Rectal smooth muscle tissue (tissue), 1 donor: ENCODE measurements at regions not wholly inside any gene's neighbourhood (a gene's known extent, or its start where the extent isn't known, plus 50 kb on each side); places are given as distances from the start of the nearest gene placed in this dataset.
"Not testable (repeated sequence)": the region's sequence is repeated elsewhere in the genome, so short reads cannot be mapped to it uniquely, and the experiment has no call there.

Experiments used
- H3K27ac ChIP-seq: one replicate; pipeline ENCODE4 v1.7.0; 2013; ENCODE audit warnings: low read depth, low read length, inconsistent platforms
- H3K27me3 ChIP-seq: one replicate; pipeline ENCODE4 v1.7.0; 2013; ENCODE audit warnings: low read length; ENCODE audit not compliant: control insufficient read depth, insufficient read depth
- H3K36me3 ChIP-seq: one replicate; pipeline ENCODE4 v1.7.0; 2013; ENCODE audit warnings: low read length; ENCODE audit not compliant: control insufficient read depth, insufficient read depth
- H3K4me1 ChIP-seq: one replicate; pipeline ENCODE4 v1.7.0; 2013; ENCODE audit warnings: low read length; ENCODE audit not compliant: control insufficient read depth, insufficient read depth
- H3K4me3 ChIP-seq: one replicate; pipeline ENCODE4 v1.7.0; 2013; ENCODE audit warnings: low read length
- H3K9ac ChIP-seq: one replicate; pipeline ENCODE4 v1.7.0; 2013; ENCODE audit warnings: low read length

- no peak overlapping the region for H3K27ac ChIP-seq
- no peak overlapping the region for H3K9ac ChIP-seq
- no peak overlapping the region for H3K4me3 ChIP-seq
- H3K4me1 ChIP-seq, result peaks cover under 1% of the 10 kb centered on the region
- no peaks in the 10 kb centered on the region for H3K36me3 ChIP-seq
- H3K27me3 ChIP-seq, result no peaks in the 10 kb centered on the region
Measured at GRCh38 chr3:166522017-166522416, 684.8 kb upstream of the BCHE start.

GRCh38 chr3:166519443-166519842, 682.2 kb upstream of the BCHE start:
- H3K27ac ChIP-seq, result no peak overlapping the region
- H3K4me3 ChIP-seq, result no peak overlapping the region
- no peak overlapping the region for H3K9ac ChIP-seq
- H3K4me1 ChIP-seq, result no peaks in the 10 kb centered on the region
- H3K27me3 ChIP-seq, result no peaks in the 10 kb centered on the region
- H3K36me3 ChIP-seq, result no peaks in the 10 kb centered on the region

GRCh38 chr3:166518040-166518439, 680.8 kb upstream of the BCHE start:
- H3K4me1 ChIP-seq, result no peaks in the 10 kb centered on the region
- H3K4me3 ChIP-seq, result no peak overlapping the region
- H3K36me3 ChIP-seq, result no peaks in the 10 kb centered on the region
- H3K27ac ChIP-seq, result no peak overlapping the region
- H3K9ac ChIP-seq, result no peak overlapping the region
- no peaks in the 10 kb centered on the region for H3K27me3 ChIP-seq

- Histone ChIP-seq H3K27ac (no peak overlapping the region), H3K27me3 (no peaks in the 10 kb centered on the region), H3K36me3 (no peaks in the 10 kb centered on the region), H3K4me1 (no peaks in the 10 kb centered on the region), H3K9ac (no peak overlapping the region), H3K4me3 (no peak overlapping the region)
Measured at GRCh38 chr3:166510382-166510781, 673.2 kb upstream of the BCHE start.

GRCh38 chr3:166500420-166500819, 663.2 kb upstream of the BCHE start:
- H3K36me3 ChIP-seq, H3K9ac ChIP-seq, H3K27ac ChIP-seq, H3K27me3 ChIP-seq, H3K4me3 ChIP-seq, H3K4me1 ChIP-seq: not testable (repeated sequence)

GRCh38 chr3:166499636-166500035, 662.4 kb upstream of the BCHE start:
- Histone ChIP-seq H3K36me3 (no peaks in the 10 kb centered on the region), H3K9ac (no peak overlapping the region), H3K27me3 (no peaks in the 10 kb centered on the region), H3K4me1 (no peaks in the 10 kb centered on the region), H3K27ac (no peak overlapping the region), H3K4me3 (no peak overlapping the region)

- no peaks in the 10 kb centered on the region for H3K4me1 ChIP-seq
- no peak overlapping the region for H3K27ac ChIP-seq
- H3K9ac ChIP-seq, result no peak overlapping the region
- no peak overlapping the region for H3K4me3 ChIP-seq
- no peaks in the 10 kb centered on the region for H3K36me3 ChIP-seq
- H3K27me3 ChIP-seq, result no peaks in the 10 kb centered on the region
Measured at GRCh38 chr3:166498446-166498845, 661.2 kb upstream of the BCHE start.

GRCh38 chr3:166489826-166490225, 652.6 kb upstream of the BCHE start:
- no peaks in the 10 kb centered on the region for H3K4me1 ChIP-seq
- H3K27me3 ChIP-seq, result no peaks in the 10 kb centered on the region
- H3K27ac ChIP-seq, result no peak overlapping the region
- H3K4me3 ChIP-seq, result no peak overlapping the region
- no peaks in the 10 kb centered on the region for H3K36me3 ChIP-seq
- H3K9ac ChIP-seq, result no peak overlapping the region

GRCh38 chr3:166488977-166489672, 651.9 kb upstream of the BCHE start:
- Histone ChIP-seq H3K36me3 (no peaks in the 10 kb centered on the region), H3K4me3 (no peak overlapping the region), H3K9ac (no peak overlapping the region), H3K27ac (no peak overlapping the region), H3K4me1 (no peaks in the 10 kb centered on the region), H3K27me3 (no peaks in the 10 kb centered on the region)

GRCh38 chr3:166484470-166484869, 647.2 kb upstream of the BCHE start:
- no peak overlapping the region for H3K9ac ChIP-seq
- no peak overlapping the region for H3K27ac ChIP-seq
- H3K4me1 ChIP-seq, result no peaks in the 10 kb centered on the region
- no peak overlapping the region for H3K4me3 ChIP-seq
- H3K36me3 ChIP-seq, result no peaks in the 10 kb centered on the region
- no peaks in the 10 kb centered on the region for H3K27me3 ChIP-seq

- Histone ChIP-seq H3K27me3 (no peaks in the 10 kb centered on the region), H3K9ac (no peak overlapping the region), H3K4me3 (no peak overlapping the region), H3K4me1 (no peaks in the 10 kb centered on the region), H3K27ac (no peak overlapping the region), H3K36me3 (no peaks in the 10 kb centered on the region)
Measured at GRCh38 chr3:166481340-166481739, 644.1 kb upstream of the BCHE start.

- Histone ChIP-seq H3K36me3 (no peaks in the 10 kb centered on the region), H3K4me1 (no peaks in the 10 kb centered on the region), H3K27me3 (no peaks in the 10 kb centered on the region), H3K4me3 (no peak overlapping the region), H3K27ac (no peak overlapping the region), H3K9ac (no peak overlapping the region)
Measured at GRCh38 chr3:166478356-166478755, 641.1 kb upstream of the BCHE start.

- Histone ChIP-seq H3K36me3 (no peaks in the 10 kb centered on the region), H3K9ac (no peak overlapping the region), H3K4me3 (no peak overlapping the region), H3K27me3 (no peaks in the 10 kb centered on the region), H3K4me1 (no peaks in the 10 kb centered on the region), H3K27ac (no peak overlapping the region)
Measured at GRCh38 chr3:166473501-166473900, 636.3 kb upstream of the BCHE start.
